ENCODE measurements at regions not wholly inside any gene's neighbourhood (a gene's known extent, or its start where the extent isn't known, plus 50 kb on each side); places are given as distances from the start of the nearest gene placed in this dataset.

DNA sequence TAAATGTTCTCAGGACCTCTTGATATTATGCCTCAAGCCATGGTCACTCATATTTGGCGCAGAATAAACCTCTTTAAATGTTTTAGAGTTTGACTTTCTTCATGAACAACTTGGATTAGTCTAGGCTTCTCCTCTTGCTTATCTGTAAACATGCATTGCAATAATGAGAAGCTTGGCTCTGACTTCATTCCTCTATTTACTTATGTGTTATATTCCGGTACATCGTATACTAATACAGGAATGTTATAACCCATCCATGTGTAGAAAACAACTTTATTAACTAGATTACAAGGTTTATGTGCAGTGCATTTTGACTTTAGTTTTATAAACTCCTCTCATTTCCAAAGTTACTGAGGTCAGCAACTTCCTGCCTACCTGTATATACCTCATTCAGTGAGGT, 944.3 kb upstream of the GHITM start (continued):
- TF ChIP-seq CREB1 (IDR thresholded peaks at IDR 0.05): no peak
- TF ChIP-seq JUN (IDR thresholded peaks at IDR 0.05; ENCODE audit: low read depth, low read length): no peak
- TF ChIP-seq NANOG (IDR thresholded peaks at IDR 0.05; ENCODE audit: insufficient read depth, low read depth, low read length, poor library complexity, severe bottlenecking): no peak
- no peak for TF ChIP-seq CHD1 (IDR thresholded peaks at IDR 0.05; ENCODE audit: low read depth, low read length)
- no peak for TF ChIP-seq BACH1 (IDR thresholded peaks at IDR 0.05; ENCODE audit: low read length)
- no peak for TF ChIP-seq EGR1 (IDR thresholded peaks at IDR 0.05; ENCODE audit: borderline replicate concordance, low read depth, low read length)
- no peak for TF ChIP-seq BRCA1 (IDR thresholded peaks at IDR 0.05; ENCODE audit: low read depth, low read length)
